Skeletal muscle tissue (tissue), 3 donors: ENCODE measurements at regions not wholly inside any gene's neighbourhood (a gene's known extent, or its start where the extent isn't known, plus 50 kb on each side); places are given as distances from the start of the nearest gene placed in this dataset.
"Not testable (repeated sequence)": the region's sequence is repeated elsewhere in the genome, so short reads cannot be mapped to it uniquely, and the experiment has no call there.

Source experiments
- H3K27ac ChIP-seq: one replicate; pipeline ENCODE4 v1.7.0; 2013; ENCODE audit warnings: mild to moderate bottlenecking, low read depth, low read length, inconsistent platforms
- H3K27me3 ChIP-seq, 3 donors: one replicate each; pipeline ENCODE4 v1.7.0; 2013; ENCODE audit warnings: low read length in 3 of 3; ENCODE audit not compliant: control insufficient read depth in 3 of 3, insufficient read depth in 3 of 3
- H3K36me3 ChIP-seq, 3 donors: one replicate each; pipeline ENCODE4 v1.7.0; 2013; ENCODE audit warnings: low read length in 3 of 3; ENCODE audit not compliant: control insufficient read depth in 3 of 3, insufficient read depth in 3 of 3
- H3K4me1 ChIP-seq, 3 donors: one replicate each; pipeline ENCODE4 v1.7.0; 2013; ENCODE audit warnings: low read length in 3 of 3, mild to moderate bottlenecking in 3 of 3; ENCODE audit not compliant: control insufficient read depth in 3 of 3, insufficient read depth in 3 of 3
- H3K4me3 ChIP-seq, 3 donors: one replicate each; pipeline ENCODE4 v1.7.0; 2013; ENCODE audit warnings: low read length in 3 of 3
- H3K9ac ChIP-seq, 3 donors: one replicate each; pipeline ENCODE4 v1.7.0; 2013; ENCODE audit warnings: low read length in 3 of 3, mild to moderate bottlenecking in 3 of 3, moderate library complexity in 2 of 3, low read depth in 1 of 3
- H3K9me3 ChIP-seq, 3 donors: one replicate each; pipeline ENCODE4 v1.7.0; 2013; ENCODE audit warnings: low read length in 3 of 3; ENCODE audit not compliant: control insufficient read depth in 3 of 3
- donor health status: Osteomylitis.

GRCh38 chr1:157319567-157319966 is 181.4 kb upstream of the ETV3 start:
- no peak overlapping the region for H3K4me3 ChIP-seq
- no peaks in the 10 kb centered on the region for H3K4me1 ChIP-seq
- H3K27me3 ChIP-seq = peaks cover 0 to 3% (median 0%) of the 10 kb centered on the region in 3 donors
- no peak overlapping the region for H3K27ac ChIP-seq
- H3K9me3 ChIP-seq = peaks cover 0 to 3% (median 0%) of the 10 kb centered on the region in 3 donors
- H3K9ac ChIP-seq = no peak overlapping the region
- H3K36me3 ChIP-seq = no peaks in the 10 kb centered on the region

GRCh38 chr1:157317229-157317628 is 179.0 kb upstream of the ETV3 start:
- not testable (repeated sequence) for H3K27ac ChIP-seq, H3K9me3 ChIP-seq, H3K27me3 ChIP-seq, H3K9ac ChIP-seq, H3K4me1 ChIP-seq, H3K4me3 ChIP-seq, H3K36me3 ChIP-seq

GRCh38 chr1:157315544-157315943 is 177.3 kb upstream of the ETV3 start:
- Histone ChIP-seq H3K9me3 (peaks cover 0 to 3% (median 0%) of the 10 kb centered on the region in 3 donors), H3K9ac (no peak overlapping the region), H3K4me3 (no peak overlapping the region), H3K4me1 (no peaks in the 10 kb centered on the region), H3K27ac (no peak overlapping the region), H3K27me3 (peaks cover 3 to 4% (median 4%) of the 10 kb centered on the region in 3 donors), H3K36me3 (no peaks in the 10 kb centered on the region)

- peaks cover 3 to 8% (median 4%) of the 10 kb centered on the region in 3 donors for H3K27me3 ChIP-seq
These were observed 176.2 kb upstream of the ETV3 start for GRCh38 chr1:157314408-157314807.

GRCh38 chr1:157313240-157313807 is 175.1 kb upstream of the ETV3 start:
- Histone ChIP-seq H3K4me3 (no peak overlapping the region), H3K4me1 (no peaks in the 10 kb centered on the region), H3K36me3 (no peaks in the 10 kb centered on the region), H3K9me3 (peaks cover 0 to 3% (median 0%) of the 10 kb centered on the region in 3 donors), H3K27me3 (peaks cover 3 to 8% (median 4%) of the 10 kb centered on the region in 3 donors), H3K9ac (no peak overlapping the region), H3K27ac (no peak overlapping the region)

More at GRCh38 chr1:157314408-157314807, 176.2 kb upstream of the ETV3 start:
- Histone ChIP-seq H3K9me3 (peaks cover 0 to 3% (median 0%) of the 10 kb centered on the region in 3 donors), H3K4me3 (no peak overlapping the region), H3K4me1 (no peaks in the 10 kb centered on the region), H3K9ac (no peak overlapping the region), H3K36me3 (no peaks in the 10 kb centered on the region), H3K27ac (no peak overlapping the region)

- Histone ChIP-seq H3K4me3 (no peak overlapping the region), H3K36me3 (no peaks in the 10 kb centered on the region), H3K9me3 (peaks cover 0 to 3% (median 0%) of the 10 kb centered on the region in 3 donors), H3K27ac (no peak overlapping the region), H3K4me1 (no peaks in the 10 kb centered on the region), H3K27me3 (peaks cover 3 to 10% (median 4%) of the 10 kb centered on the region in 3 donors), H3K9ac (no peak overlapping the region)
These were observed 174.1 kb upstream of the ETV3 start for GRCh38 chr1:157312082-157312812.

- Histone ChIP-seq H3K9ac (no peak overlapping the region), H3K27ac (no peak overlapping the region), H3K4me3 (no peak overlapping the region), H3K36me3 (no peaks in the 10 kb centered on the region), H3K9me3 (peaks cover 0 to 3% (median 0%) of the 10 kb centered on the region in 3 donors), H3K4me1 (no peaks in the 10 kb centered on the region), H3K27me3 (peaks cover 3 to 13% (median 4%) of the 10 kb centered on the region in 3 donors)
These were observed 173.5 kb upstream of the ETV3 start for GRCh38 chr1:157311730-157312081.

GRCh38 chr1:157310805-157311729 is 172.9 kb upstream of the ETV3 start:
- H3K36me3 ChIP-seq, H3K4me3 ChIP-seq, H3K4me1 ChIP-seq, H3K9me3 ChIP-seq, H3K27ac ChIP-seq, H3K9ac ChIP-seq: not testable (repeated sequence)
- peaks cover 3 to 13% (median 4%) of the 10 kb centered on the region in 3 donors for H3K27me3 ChIP-seq

- no peak overlapping the region for H3K9ac ChIP-seq
These were observed 172.2 kb upstream of the ETV3 start for GRCh38 chr1:157310401-157310800.

More at GRCh38 chr1:157310401-157310800, 172.2 kb upstream of the ETV3 start:
- H3K27me3 ChIP-seq = peaks cover 3 to 13% (median 4%) of the 10 kb centered on the region in 3 donors
- no peaks in the 10 kb centered on the region for H3K36me3 ChIP-seq
- H3K4me3 ChIP-seq = no peak overlapping the region
- peaks cover 0 to 3% (median 0%) of the 10 kb centered on the region in 3 donors for H3K9me3 ChIP-seq
- H3K4me1 ChIP-seq = no peaks in the 10 kb centered on the region
- no peak overlapping the region for H3K27ac ChIP-seq
